ENCODE measurements at regions not wholly inside any gene's neighbourhood (a gene's known extent, or its start where the extent isn't known, plus 50 kb on each side); places are given as distances from the start of the nearest gene placed in this dataset.

DNA sequence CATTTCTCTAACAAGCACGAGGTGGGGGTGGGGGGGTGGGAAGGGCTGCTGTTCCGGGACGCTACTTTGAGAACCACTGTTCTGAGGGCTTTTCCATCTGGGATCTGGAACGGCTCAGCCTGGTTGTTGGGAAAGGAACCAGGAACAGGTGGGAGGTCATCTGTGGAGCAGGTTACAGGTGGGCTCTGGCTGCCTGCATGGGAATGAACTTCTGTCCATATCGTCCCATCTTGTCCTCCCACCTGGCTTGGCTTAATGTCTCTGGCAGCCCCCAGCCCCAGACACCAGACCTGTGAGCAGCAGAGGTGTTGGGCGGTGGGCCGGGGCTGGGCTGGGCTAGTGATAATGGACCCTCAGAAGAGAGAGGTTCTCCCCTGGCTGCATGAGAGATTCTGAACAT is 69.4 kb upstream of the TARDBP start:
- TF ChIP-seq, protein P1, sequence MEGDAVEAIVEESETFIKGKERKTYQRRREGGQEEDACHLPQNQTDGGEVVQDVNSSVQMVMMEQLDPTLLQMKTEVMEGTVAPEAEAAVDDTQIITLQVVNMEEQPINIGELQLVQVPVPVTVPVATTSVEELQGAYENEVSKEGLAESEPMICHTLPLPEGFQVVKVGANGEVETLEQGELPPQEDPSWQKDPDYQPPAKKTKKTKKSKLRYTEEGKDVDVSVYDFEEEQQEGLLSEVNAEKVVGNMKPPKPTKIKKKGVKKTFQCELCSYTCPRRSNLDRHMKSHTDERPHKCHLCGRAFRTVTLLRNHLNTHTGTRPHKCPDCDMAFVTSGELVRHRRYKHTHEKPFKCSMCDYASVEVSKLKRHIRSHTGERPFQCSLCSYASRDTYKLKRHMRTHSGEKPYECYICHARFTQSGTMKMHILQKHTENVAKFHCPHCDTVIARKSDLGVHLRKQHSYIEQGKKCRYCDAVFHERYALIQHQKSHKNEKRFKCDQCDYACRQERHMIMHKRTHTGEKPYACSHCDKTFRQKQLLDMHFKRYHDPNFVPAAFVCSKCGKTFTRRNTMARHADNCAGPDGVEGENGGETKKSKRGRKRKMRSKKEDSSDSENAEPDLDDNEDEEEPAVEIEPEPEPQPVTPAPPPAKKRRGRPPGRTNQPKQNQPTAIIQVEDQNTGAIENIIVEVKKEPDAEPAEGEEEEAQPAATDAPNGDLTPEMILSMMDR (IDR thresholded peaks at IDR 0.05): no peak

DNA sequence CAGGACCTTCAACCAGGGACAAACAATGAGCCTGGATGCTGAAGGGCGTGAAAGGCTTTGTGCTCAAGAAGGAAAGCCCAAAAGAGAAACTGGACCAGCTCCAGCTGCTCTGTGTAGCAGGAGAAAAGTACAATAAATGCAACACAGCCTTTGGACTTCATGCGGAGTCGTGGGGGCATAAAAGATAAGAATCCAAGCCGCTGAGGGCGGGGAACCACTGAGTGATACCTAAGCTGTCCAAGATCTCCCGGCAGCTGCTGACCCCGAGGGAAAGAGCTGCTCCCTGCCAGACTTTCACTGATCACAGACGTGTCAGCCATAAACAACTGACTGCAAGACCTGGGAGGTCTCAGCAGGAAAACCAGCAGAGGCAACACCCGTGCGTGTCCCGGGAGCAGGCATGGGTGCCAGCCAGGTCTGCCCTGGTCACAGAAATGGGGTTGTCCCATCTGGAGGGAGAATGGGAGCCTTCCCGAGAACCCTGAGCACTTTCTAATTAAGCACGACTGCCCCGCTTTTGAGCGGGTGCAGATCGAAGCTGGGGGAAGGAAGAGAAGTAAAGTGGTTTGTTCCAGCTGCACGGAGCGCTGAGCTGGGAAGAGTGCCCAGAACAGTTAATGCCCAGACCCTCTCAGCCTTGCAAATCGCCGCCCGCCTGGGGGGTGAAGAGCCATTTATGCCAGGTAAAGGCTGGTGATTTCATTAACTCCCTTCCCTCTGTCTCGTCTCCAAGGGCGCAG is 68.3 kb upstream of the TARDBP start:
- TF ChIP-seq, protein P1 (IDR thresholded peaks at IDR 0.05): no peak

DNA sequence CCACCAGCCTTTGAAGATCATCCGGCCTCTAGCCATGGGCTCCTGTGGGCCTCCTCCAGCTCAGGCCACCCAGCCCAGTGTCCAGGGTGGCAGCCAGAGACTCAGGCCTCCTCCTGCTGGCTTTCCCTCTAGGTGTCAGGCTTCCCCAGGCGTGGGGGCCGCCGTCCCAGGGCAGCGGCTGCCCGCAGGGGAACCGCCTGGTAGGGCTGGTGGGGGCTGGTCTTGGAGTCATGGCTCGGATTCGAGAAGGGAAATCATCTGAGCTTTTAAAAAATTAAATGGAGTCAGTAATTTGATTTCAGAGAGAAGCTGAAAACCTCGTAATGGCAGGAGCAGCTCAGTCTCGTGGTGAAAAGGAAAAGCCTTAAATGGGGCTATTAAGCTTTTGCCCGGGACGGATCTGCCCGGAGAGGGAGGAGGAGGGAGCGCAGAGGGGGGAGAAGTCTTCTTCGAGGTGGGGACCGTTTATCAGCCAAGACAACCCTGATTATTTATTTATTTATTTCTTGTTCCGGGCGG is 66.4 kb upstream of the TARDBP start:
- TF ChIP-seq, protein P1 (IDR thresholded peaks at IDR 0.05): no peak

DNA sequence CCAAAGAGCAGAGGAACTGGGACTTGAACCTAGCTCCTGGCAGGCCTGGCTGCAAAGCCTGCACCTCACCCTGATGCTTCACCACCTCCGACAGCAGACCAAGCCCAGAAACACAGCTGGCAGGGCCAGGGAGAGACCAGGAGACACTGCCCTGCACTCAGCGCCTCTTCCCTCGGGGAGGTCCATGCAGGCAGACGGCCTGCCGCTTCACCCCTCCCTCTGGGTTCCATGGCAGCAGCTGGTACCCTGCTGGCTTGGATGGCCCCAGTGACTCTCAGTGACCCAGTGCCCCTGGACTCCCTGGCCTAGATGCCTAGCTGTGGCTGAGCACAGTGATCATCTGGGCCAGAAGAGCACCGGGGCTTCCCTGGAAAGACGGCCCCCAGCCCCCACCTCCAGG is 65.3 kb upstream of the TARDBP start:
- TF ChIP-seq, protein P1 (IDR thresholded peaks at IDR 0.05): no peak

DNA sequence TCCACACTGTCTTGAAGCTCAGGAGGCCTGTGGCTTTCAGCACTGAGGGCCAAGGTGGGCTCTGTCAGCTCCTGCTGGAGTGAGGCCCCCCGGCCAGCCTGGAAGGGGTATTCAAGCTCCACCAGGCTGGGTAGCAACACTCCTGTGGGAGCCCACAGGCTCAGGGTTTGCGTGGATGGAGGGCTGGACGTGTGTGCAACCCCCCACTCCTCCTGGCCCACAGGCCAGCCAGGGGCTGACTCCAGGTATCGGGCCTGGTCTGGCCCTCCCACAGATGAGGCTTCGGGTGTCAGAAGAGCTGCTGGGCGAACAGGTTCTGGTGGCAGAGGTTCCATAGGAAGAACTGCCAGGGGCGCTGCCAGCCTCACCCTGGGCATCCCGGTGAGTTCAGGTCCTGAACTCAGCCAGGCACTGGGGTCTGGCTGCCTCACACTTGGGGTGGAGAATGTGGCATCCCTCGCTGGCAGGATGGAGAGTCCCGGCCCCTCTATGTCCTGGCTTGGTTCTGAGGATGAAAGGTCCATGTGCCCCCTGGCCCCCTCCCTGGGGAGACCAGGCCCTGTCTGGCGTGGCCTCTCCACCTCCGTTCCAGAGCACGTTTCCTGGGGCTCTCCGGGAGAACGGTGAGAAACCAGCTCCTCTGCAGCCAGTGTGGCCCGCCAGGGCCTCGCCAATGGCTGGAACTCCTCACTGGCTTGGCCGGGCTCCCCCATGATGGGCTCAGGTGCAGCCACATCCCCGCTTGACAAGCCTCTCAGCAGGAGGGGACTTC is 64.6 kb upstream of the TARDBP start:
- TF ChIP-seq, protein P1 (IDR thresholded peaks at IDR 0.05): no peak

DNA sequence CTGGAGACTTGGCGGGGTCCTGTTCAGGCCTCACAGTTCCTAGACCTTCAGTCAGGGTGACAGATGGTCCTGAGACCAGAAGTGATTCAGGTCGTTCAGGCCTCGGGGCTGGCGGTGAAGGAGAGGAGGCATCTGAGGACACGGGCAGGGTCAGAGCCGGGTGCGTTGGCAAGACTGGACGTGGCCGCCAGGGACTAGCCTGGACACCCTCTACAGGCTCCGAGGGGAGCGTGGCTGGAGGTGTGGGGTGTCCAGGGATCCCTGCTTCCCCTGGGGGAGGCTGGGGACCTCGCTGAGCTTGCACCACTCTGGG is 64.0 kb upstream of the TARDBP start:
- TF ChIP-seq, protein P1 (IDR thresholded peaks at IDR 0.05): no peak

DNA sequence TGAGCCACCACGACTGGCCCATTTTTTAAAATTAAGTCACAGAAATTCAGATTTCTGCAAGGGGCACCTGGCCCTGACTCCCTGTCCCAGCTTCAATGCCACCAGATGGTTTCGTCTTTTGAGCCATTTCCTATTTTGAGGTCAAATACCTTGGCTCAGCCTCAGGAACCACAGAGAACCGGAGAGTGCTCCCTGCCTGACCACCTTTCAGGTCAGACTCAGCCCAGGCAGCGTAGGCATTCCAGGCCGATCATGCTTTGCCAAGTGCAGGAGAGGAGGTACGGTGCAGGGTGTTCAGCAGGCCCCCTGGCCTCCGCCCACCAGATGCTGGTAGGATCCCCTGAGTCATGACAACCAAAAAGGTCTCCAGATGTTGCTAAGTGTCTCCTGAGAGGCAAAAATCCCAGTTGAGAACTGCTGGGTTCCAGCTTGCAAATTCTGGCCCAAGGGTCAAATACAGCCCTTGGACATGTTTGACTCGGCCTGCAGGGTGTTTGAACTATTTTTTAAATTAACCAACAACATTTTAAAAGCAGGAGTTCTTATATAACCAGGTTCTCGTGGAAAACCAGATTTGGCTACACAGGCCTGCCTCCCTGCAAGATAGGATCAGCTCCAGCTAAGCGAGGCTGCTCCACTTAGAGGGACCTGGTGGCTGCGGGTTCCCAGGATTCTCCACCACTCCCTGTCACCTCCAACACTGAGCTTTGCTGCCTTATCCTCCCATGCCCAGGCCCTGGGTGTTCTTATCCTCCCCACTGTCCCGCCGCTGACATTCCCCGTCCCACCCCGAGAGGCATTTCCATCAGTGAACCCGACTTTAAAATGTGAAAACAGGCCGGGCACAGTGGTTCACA is 61.9 kb upstream of the TARDBP start:
- TF ChIP-seq, protein P1 (IDR thresholded peaks at IDR 0.05): no peak

Data from LNCAP (cell line).